ENCODE measurements at regions not wholly inside any gene's neighbourhood (a gene's known extent, or its start where the extent isn't known, plus 50 kb on each side); places are given as distances from the start of the nearest gene placed in this dataset.

DNA sequence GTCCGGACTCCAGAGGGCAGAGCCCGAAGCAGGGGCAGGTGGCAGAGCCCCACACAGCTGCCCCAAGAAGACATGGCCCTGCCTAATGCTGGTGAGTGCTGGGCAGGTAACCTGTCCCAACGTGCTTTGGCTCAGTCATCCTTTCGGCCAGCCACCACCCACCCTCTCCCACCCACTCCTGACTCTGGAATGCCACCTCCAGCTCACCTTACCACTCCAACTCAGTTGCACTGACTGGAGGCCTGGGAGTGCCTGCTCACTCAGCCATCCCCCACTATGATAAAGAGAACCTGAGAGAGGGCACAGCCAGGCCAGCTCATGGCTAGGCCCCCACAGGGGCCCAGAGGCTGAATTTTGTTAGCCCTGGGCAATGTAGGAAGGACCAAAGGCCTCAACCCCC, 53.8 kb upstream of the MPEG1 start:
- no peak overlapping the region for H3K27ac Mint-ChIP-seq
- H3K27me3 Mint-ChIP-seq (ENCODE audit: low read depth, poor library complexity): peaks cover 18% of the 10 kb centered on the region
- H3K4me1 Mint-ChIP-seq: peaks cover 4% of the 10 kb centered on the region
- H3K9me3 Mint-ChIP-seq: no peaks in the 10 kb centered on the region
- DNase-seq: no peak
- no peaks in the 10 kb centered on the region for H3K36me3 Mint-ChIP-seq (ENCODE audit: low read depth)
- no peak overlapping the region for H3K4me3 Mint-ChIP-seq
- TF ChIP-seq, protein P1, sequence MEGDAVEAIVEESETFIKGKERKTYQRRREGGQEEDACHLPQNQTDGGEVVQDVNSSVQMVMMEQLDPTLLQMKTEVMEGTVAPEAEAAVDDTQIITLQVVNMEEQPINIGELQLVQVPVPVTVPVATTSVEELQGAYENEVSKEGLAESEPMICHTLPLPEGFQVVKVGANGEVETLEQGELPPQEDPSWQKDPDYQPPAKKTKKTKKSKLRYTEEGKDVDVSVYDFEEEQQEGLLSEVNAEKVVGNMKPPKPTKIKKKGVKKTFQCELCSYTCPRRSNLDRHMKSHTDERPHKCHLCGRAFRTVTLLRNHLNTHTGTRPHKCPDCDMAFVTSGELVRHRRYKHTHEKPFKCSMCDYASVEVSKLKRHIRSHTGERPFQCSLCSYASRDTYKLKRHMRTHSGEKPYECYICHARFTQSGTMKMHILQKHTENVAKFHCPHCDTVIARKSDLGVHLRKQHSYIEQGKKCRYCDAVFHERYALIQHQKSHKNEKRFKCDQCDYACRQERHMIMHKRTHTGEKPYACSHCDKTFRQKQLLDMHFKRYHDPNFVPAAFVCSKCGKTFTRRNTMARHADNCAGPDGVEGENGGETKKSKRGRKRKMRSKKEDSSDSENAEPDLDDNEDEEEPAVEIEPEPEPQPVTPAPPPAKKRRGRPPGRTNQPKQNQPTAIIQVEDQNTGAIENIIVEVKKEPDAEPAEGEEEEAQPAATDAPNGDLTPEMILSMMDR (IDR thresholded peaks at IDR 0.05): no peak

DNA sequence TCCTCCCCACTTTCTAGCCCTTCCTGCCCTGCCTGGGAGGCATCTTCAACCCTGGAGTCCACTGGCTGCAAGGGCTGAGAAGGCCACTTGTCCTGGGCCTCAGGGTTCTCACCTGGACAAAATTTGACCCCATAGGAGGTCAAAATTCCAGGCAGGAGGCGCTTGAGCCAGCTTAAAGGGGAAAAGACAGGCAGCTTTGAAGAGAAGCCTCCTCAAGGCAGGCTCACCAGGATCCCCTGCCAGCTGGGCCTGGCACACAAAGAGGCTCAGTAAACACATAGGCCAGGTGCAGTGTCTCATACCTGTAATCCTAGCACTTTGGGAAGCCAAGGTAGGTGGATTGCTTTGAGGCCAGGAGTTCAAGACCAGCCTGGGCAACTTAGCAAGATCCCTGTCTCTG, 53.0 kb upstream of the MPEG1 start:
- no peak overlapping the region for H3K27ac Mint-ChIP-seq
- DNase-seq: no peak
- TF ChIP-seq, protein P1 (IDR thresholded peaks at IDR 0.05): no peak
- peaks cover 4% of the 10 kb centered on the region for H3K4me1 Mint-ChIP-seq
- H3K27me3 Mint-ChIP-seq (ENCODE audit: low read depth, poor library complexity): peaks cover 16% of the 10 kb centered on the region
- no peak overlapping the region for H3K4me3 Mint-ChIP-seq
- no peaks in the 10 kb centered on the region for H3K9me3 Mint-ChIP-seq
- H3K36me3 Mint-ChIP-seq (ENCODE audit: low read depth): no peaks in the 10 kb centered on the region

DNA sequence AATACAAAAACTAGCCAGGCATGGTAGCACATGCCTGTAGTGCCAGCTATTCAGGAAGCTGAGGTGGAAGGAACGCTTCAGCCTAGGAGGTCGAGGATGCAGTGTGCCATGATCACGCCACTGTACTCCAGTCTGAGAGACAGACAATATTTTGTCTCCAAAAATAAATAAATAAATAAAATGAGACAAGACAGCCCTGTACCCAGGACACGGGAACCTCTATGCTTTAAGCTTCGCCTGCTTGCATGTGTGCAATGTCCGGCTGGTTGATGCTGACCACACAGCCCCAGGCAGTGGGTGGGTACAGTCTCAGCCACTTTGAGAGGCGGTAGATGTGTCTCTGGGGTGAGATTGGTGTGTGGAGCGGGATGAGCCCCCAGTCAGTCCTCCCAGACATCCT, 52.0 kb upstream of the MPEG1 start:
- DNase-seq: no peak
- H3K4me1 Mint-ChIP-seq: peaks cover 4% of the 10 kb centered on the region
- no peaks in the 10 kb centered on the region for H3K36me3 Mint-ChIP-seq (ENCODE audit: low read depth)
- peaks cover 13% of the 10 kb centered on the region for H3K27me3 Mint-ChIP-seq (ENCODE audit: low read depth, poor library complexity)
- no peaks in the 10 kb centered on the region for H3K9me3 Mint-ChIP-seq
- no peak overlapping the region for H3K27ac Mint-ChIP-seq
- TF ChIP-seq, protein P1 (IDR thresholded peaks at IDR 0.05): no peak
- no peak overlapping the region for H3K4me3 Mint-ChIP-seq

DNA sequence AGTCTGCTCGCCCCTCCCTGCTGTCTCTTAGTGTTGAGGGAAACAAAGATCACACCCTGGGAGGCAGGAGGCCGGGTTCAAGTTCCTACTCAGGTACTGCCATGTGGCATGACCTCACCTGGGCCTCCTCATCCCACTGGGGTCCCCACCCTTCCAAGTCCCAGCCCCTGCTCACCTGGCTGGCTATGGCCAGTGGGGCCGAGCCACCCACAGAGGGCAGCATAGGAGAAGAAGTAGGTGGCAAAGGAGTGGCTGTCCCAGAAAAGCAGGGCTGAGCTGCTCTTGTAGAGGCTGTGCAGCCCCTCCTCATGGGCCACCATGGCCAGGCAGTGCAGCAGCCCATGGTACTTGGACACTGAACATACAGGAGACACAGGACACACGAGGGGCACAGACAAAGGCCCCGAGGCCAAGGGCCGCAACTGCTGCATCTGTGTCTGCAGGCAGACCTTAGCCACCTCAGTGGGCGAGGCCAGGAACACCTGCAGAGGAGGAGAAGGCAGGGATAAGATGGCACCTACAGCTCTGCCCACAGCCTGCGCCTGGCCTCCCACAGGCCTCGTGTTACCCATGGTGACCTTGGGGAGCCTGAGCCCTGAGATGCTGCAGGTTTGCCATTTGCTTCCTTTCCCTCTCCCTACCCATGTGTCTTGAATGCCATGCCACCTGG, 50.6 kb upstream of the MPEG1 start:
- H3K27ac Mint-ChIP-seq: no peak overlapping the region
- H3K27me3 Mint-ChIP-seq (ENCODE audit: low read depth, poor library complexity): peaks cover 11% of the 10 kb centered on the region
- peak; percentile 12 for DNase-seq
- TF ChIP-seq, protein P1 (IDR thresholded peaks at IDR 0.05): no peak
- H3K9me3 Mint-ChIP-seq: no peaks in the 10 kb centered on the region
- H3K4me1 Mint-ChIP-seq: peaks cover 4% of the 10 kb centered on the region
- H3K36me3 Mint-ChIP-seq (ENCODE audit: low read depth): no peaks in the 10 kb centered on the region
- no peak overlapping the region for H3K4me3 Mint-ChIP-seq
